ENCODE measurements at regions not wholly inside any gene's neighbourhood (a gene's known extent, or its start where the extent isn't known, plus 50 kb on each side); places are given as distances from the start of the nearest gene placed in this dataset.

- DNase-seq (ENCODE audit: low read depth in 1 of 2, low spot score in 1 of 2) (no peak), FAIRE-seq (peak; percentile 18), ATAC-seq (no peak)
- 38% methylated on average over 3 of the region's 3 CpGs for WGBS (ENCODE audit: missing lambda C conversion rate)
- POLR2A ChIA-PET = no interaction called here
- peaks cover 6% of the 10 kb centered on the region; the same call in 1 of the 3 replicates for H3K4me1 ChIP-seq
- no peak overlapping the region for H3K4me3 ChIP-seq
- H3K4me2 ChIP-seq = no peak overlapping the region
- H3K27ac ChIP-seq = no peak overlapping the region
- TF ChIP-seq NFE2L2 (conservative IDR thresholded peaks at IDR 0.05; ENCODE audit: low read length) (no peak), MYC (IDR thresholded peaks at IDR 0.05; ENCODE audit: borderline replicate concordance, low read length) (no peak), E2F6 (IDR thresholded peaks at IDR 0.05; ENCODE audit: borderline replicate concordance, low read depth) (no peak), POLR2AphosphoS2 (conservative IDR thresholded peaks at IDR 0.05; ENCODE audit: low read length) (no peak), FOXS1 (CRISPR knock-in tag; IDR thresholded peaks at IDR 0.05) (no peak), ZNF302 (CRISPR knock-in tag; IDR thresholded peaks at IDR 0.05) (no peak), SREBF2 (IDR thresholded peaks at IDR 0.05) (no peak), EHF (CRISPR knock-in tag; IDR thresholded peaks at IDR 0.05) (no peak), PHF8 (IDR thresholded peaks at IDR 0.05; ENCODE audit: borderline replicate concordance, low read depth) (no peak)
- CTCF ChIA-PET = interaction anchor here (0.6 kb wide), 1 partner anchor 30 kb away, joined by 4 read pairs; no protein-coding TSS in a partner anchor
- no peaks in the 10 kb centered on the region for H3K9me3 ChIP-seq
Measured at GRCh38 chr7:18429547-18429946, 66.0 kb upstream of the HDAC9 start.

DNA sequence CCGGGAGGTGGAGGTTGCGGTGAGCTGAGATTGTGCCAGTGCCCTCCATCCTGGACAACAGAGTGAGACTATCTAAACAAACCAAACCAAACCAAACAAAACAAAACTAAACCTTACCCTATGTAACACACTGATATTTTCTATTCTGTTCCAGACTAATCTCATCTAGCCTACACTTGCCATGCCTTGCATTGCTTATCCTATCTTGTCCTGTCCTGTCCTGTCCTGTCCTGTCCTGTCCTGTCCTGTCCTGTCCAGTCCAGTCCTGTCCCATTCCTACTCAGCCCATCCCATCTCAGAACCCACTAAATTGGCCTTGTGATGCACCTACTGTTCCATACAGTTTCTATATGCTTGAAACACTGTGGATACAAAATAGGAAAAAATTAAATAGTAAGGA is 64.7 kb upstream of the HDAC9 start:
- Histone ChIP-seq H3K4me1 (peaks cover 6% of the 10 kb centered on the region; the same call in 1 of the 3 replicates), H3K4me3 (no peak overlapping the region), H3K4me2 (no peak overlapping the region), H3K27ac (no peak overlapping the region), H3K9me3 (no peaks in the 10 kb centered on the region)
- no peak for FAIRE-seq
- CTCF ChIA-PET = interaction anchor here (1.1 kb wide), 1 partner anchor 78 kb away, joined by 6 read pairs; no protein-coding TSS in a partner anchor
- POLR2A ChIA-PET = no interaction called here
- no peak for DNase-seq (ENCODE audit: low read depth in 1 of 2, low spot score in 1 of 2)
- WGBS (ENCODE audit: missing lambda C conversion rate) = 87% methylated on average over 2 of the region's 2 CpGs
- no peak for ATAC-seq
- TF ChIP-seq ZSCAN20 (CRISPR knock-in tag; IDR thresholded peaks at IDR 0.05) (no peak), EHMT2 (IDR thresholded peaks at IDR 0.05; ENCODE audit: low read depth) (no peak), FOSB (CRISPR knock-in tag; IDR thresholded peaks at IDR 0.05) (no peak), FOSL2 (IDR thresholded peaks at IDR 0.05) (no peak), FOSL2 (CRISPR knock-in tag; IDR thresholded peaks at IDR 0.05) (no peak), FOXS1 (CRISPR knock-in tag; IDR thresholded peaks at IDR 0.05) (no peak), EP300 (IDR thresholded peaks at IDR 0.05) (no peak), HDAC2 (IDR thresholded peaks at IDR 0.05) (no peak), EHF (CRISPR knock-in tag; IDR thresholded peaks at IDR 0.05) (no peak)

DNA sequence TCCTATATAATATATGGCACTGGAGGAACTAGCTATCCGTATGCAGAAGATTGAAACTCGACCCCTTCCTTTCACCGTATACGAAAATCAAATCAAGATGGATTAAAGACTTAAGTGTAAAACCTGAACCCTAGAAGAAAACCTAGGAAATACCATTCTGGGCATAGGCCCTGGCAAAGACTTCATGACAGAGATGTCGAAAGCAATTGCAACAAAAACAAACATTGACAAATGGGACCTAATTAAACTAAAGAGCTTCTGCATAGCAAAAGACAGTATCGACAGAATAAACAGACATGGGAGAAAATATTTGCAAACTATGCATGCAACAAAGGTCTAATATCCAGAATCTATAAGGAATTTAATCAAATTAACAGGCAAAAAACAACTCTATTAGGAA is 61.4 kb upstream of the HDAC9 start:
- CTCF ChIA-PET = no interaction called here

More for the DNA sequence above, 61.4 kb upstream of the HDAC9 start:
- Histone ChIP-seq H3K27ac (no peak overlapping the region), H3K9me3 (no peaks in the 10 kb centered on the region), H3K4me3 (no peak overlapping the region), H3K4me1 (peaks cover 5% of the 10 kb centered on the region; the same call in 1 of the 3 replicates), H3K4me2 (no peak overlapping the region)
- 53% methylated on average over 6 of the region's 6 CpGs for WGBS (ENCODE audit: missing lambda C conversion rate)
- no peak for TF ChIP-seq MAFK (IDR thresholded peaks at IDR 0.05; ENCODE audit: partially characterized antibody)
- no peak for TF ChIP-seq HOXB13 (CRISPR knock-in tag; IDR thresholded peaks at IDR 0.05; ENCODE audit: low read depth)
- TF ChIP-seq HOXA7 (CRISPR knock-in tag; IDR thresholded peaks at IDR 0.05) = no peak
- TF ChIP-seq NFE2L2 (conservative IDR thresholded peaks at IDR 0.05; ENCODE audit: low read length) = no peak
- TF ChIP-seq, protein P1, sequence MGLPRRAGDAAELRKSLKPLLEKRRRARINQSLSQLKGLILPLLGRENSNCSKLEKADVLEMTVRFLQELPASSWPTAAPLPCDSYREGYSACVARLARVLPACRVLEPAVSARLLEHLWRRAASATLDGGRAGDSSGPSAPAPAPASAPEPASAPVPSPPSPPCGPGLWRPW (IDR thresholded peaks at IDR 0.05) = no peak
- TF ChIP-seq CBX8 (IDR thresholded peaks at IDR 0.05) = no peak
- no peak for TF ChIP-seq HEYL (CRISPR knock-in tag; IDR thresholded peaks at IDR 0.05)
- no peak for TF ChIP-seq ELK1 (IDR thresholded peaks at IDR 0.05; ENCODE audit: low read depth, low read length)
- no peak for TF ChIP-seq JUNB (IDR thresholded peaks at IDR 0.05)
- no peak for TF ChIP-seq ZNF302 (CRISPR knock-in tag; IDR thresholded peaks at IDR 0.05)
- DNase-seq (ENCODE audit: low read depth in 1 of 2, low spot score in 1 of 2) (no peak), FAIRE-seq (no peak), ATAC-seq (no peak)
- POLR2A ChIA-PET = no interaction called here
